H1 (cell line): ENCODE measurements at regions not wholly inside any gene's neighbourhood (a gene's known extent, or its start where the extent isn't known, plus 50 kb on each side); places are given as distances from the start of the nearest gene placed in this dataset.

Experiments used
- CTCF ChIA-PET: fragments of 300-600 bp; sonication (Branson Sonifier 250); formaldehyde crosslinking; loops from one replicate; lab custom pipeline; 2021; ENCODE audit not compliant: partially characterized antibody; lab: Charles Lee
- POLR2A ChIA-PET: fragments of 300-600 bp; sonication (Branson Sonifier 250); formaldehyde crosslinking; loops from one replicate; lab custom pipeline; 2021; ENCODE audit warnings: inconsistent platforms; ENCODE audit not compliant: partially characterized antibody; lab: Charles Lee
- DNase-seq, 2 experiments: peaks; one replicate each; pipeline versions ENCODE4 v3.0.0 to v3.0.0-alpha.2; 2010 to 2022; ENCODE audit warnings: low spot score in 2 of 2, low read depth in 1 of 2, mixed read lengths in 1 of 2
- FAIRE-seq: peaks from 2 replicates; lab custom pipeline; 2011; peaks lifted over from hg19 to GRCh38; lab: Jason Lieb, UNC
- H2AFZ ChIP-seq: 2 replicates; pipeline ENCODE4 v1.8.1; 2012; ENCODE audit warnings: low read length, inconsistent platforms
- H2AK5ac ChIP-seq: 2 replicates; pipeline ENCODE4 v1.6.1; 2013; ENCODE audit warnings: low read depth, low read length
- H2BK120ac ChIP-seq: replicated peaks from 2 replicates; pipeline ENCODE3; 2013; ENCODE audit warnings: low read depth, low read length, inconsistent platforms
- H2BK12ac ChIP-seq: 2 replicates; pipeline ENCODE4 v1.6.1; 2013; ENCODE audit warnings: low read depth, low read length
- H2BK15ac ChIP-seq: 2 replicates; pipeline ENCODE4 v1.6.1; 2013; ENCODE audit warnings: low read length
- H2BK20ac ChIP-seq: 2 replicates; pipeline ENCODE4 v1.6.1; 2013; ENCODE audit warnings: low read length
- H2BK5ac ChIP-seq: 2 replicates; pipeline ENCODE4 v1.6.1; 2013; ENCODE audit warnings: low read depth, low read length
- H3K14ac ChIP-seq: 2 replicates; pipeline ENCODE4 v1.6.1; 2013; ENCODE audit warnings: inconsistent platforms; ENCODE audit not compliant: insufficient read length
- H3K18ac ChIP-seq: 2 replicates; pipeline ENCODE4 v1.6.1; 2013; ENCODE audit warnings: low read length; ENCODE audit errors: extremely low read depth
- H3K23ac ChIP-seq: 2 replicates; pipeline ENCODE4 v1.6.1; 2013; ENCODE audit warnings: inconsistent platforms; ENCODE audit not compliant: insufficient read length
- H3K23me2 ChIP-seq: 2 replicates; pipeline ENCODE4 v1.6.1; 2013; ENCODE audit warnings: low read depth, low read length
- H3K27ac ChIP-seq: 2 replicates; pipeline ENCODE4 v1.6.1; 2011; ENCODE audit warnings: low read depth, low read length, inconsistent platforms
- H3K27me3 ChIP-seq, 4 experiments: replicated peaks in 1 of 4; 1 replicate in 1 of 4; 2 replicates in 3 of 4; pipeline versions ENCODE4 v1.6.1 to v1.8.1; 2011 to 2013; ENCODE audit warnings: low read length in 3 of 4, mild to moderate bottlenecking in 3 of 4, inconsistent platforms in 2 of 4, mixed read lengths in 2 of 4, moderate library complexity in 1 of 4; ENCODE audit not compliant: control insufficient read depth in 3 of 4, insufficient read depth in 3 of 4; ENCODE audit errors: extremely low read depth in 1 of 4
- H3K36me3 ChIP-seq, 4 experiments: 2 replicates each; pipeline versions ENCODE4 v1.6.1 to v1.8.1; 2011 to 2013; ENCODE audit warnings: mild to moderate bottlenecking in 4 of 4, low read length in 3 of 4, moderate library complexity in 2 of 4, control low read depth in 1 of 4, inconsistent platforms in 1 of 4; ENCODE audit not compliant: insufficient read depth in 4 of 4, control insufficient read depth in 2 of 4
- H3K4ac ChIP-seq: replicated peaks from 2 replicates; pipeline ENCODE3; 2013; ENCODE audit warnings: low read length, low read depth, mixed read lengths, inconsistent platforms; ENCODE audit not compliant: insufficient read length
- H3K4me1 ChIP-seq, 4 experiments: replicated peaks in 1 of 4; 1 replicate in 1 of 4; 2 replicates in 3 of 4; pipeline versions ENCODE4 v1.6.1 to v1.8.1; 2011 to 2013; ENCODE audit warnings: low read length in 3 of 4, inconsistent platforms in 2 of 4, mixed read lengths in 1 of 4; ENCODE audit not compliant: insufficient read depth in 4 of 4, control insufficient read depth in 3 of 4
- H3K4me2 ChIP-seq, 2 experiments: 2 replicates each; pipeline versions ENCODE4 v1.6.1 to v1.8.1; 2011 to 2013; ENCODE audit warnings: low read depth in 2 of 2, low read length in 2 of 2, control low read depth in 1 of 2, inconsistent platforms in 1 of 2, mild to moderate bottlenecking in 1 of 2; ENCODE audit not compliant: insufficient read depth in 1 of 2
- H3K4me3 ChIP-seq, 4 experiments: fragments of 200-600, 300-600 bp in 1 of 4; sonication (generic), shearing (Covaris generic), sonication (Bioruptor Twin) in 1 of 4; 2 replicates each; pipeline versions ENCODE4 v1.5.1 to v1.8.1; 2011 to 2016; ENCODE audit warnings: low read length in 4 of 4, low read depth in 3 of 4, control low read depth in 2 of 4, inconsistent platforms in 2 of 4, mild to moderate bottlenecking in 2 of 4, mixed read lengths in 1 of 4, moderate library complexity in 1 of 4; ENCODE audit not compliant: insufficient read depth in 2 of 4; ENCODE audit errors: extremely low read depth in 1 of 4
- H3K56ac ChIP-seq: replicated peaks from 2 replicates; pipeline ENCODE3; 2013; ENCODE audit warnings: low read depth, mild to moderate bottlenecking, mixed read lengths, low read length, inconsistent platforms; ENCODE audit not compliant: insufficient read length
- H3K79me1 ChIP-seq: 2 replicates; pipeline ENCODE4 v1.6.1; 2013; ENCODE audit warnings: low read depth, low read length, control low read depth
- H3K79me2 ChIP-seq, 2 experiments: 2 replicates each; pipeline versions ENCODE4 v1.6.1 to v1.8.1; 2012 to 2013; ENCODE audit warnings: low read length in 2 of 2, mild to moderate bottlenecking in 2 of 2, inconsistent platforms in 1 of 2; ENCODE audit not compliant: insufficient read depth in 2 of 2, control insufficient read depth in 1 of 2
- H3K9ac ChIP-seq, 4 experiments: replicated peaks in 1 of 4; 1 replicate in 1 of 4; 2 replicates in 3 of 4; pipeline versions ENCODE4 v1.6.1 to v1.8.1; 2011 to 2013; ENCODE audit warnings: low read depth in 3 of 4, low read length in 3 of 4, control low read depth in 2 of 4, mild to moderate bottlenecking in 2 of 4, moderate library complexity in 2 of 4, inconsistent platforms in 1 of 4; ENCODE audit errors: extremely low read depth in 1 of 4
- H3K9me3 ChIP-seq, 2 experiments: 2 replicates each; pipeline versions ENCODE4 v1.6.1 to v1.8.1; 2012 to 2013; ENCODE audit warnings: mild to moderate bottlenecking in 2 of 2, moderate library complexity in 2 of 2, control low read depth in 1 of 2, inconsistent platforms in 1 of 2, low read depth in 1 of 2, low read length in 1 of 2, mixed read lengths in 1 of 2; ENCODE audit not compliant: insufficient read depth in 2 of 2
- H4K20me1 ChIP-seq, 2 experiments: replicated peaks in 1 of 2; 2 replicates each; pipeline versions ENCODE3 to v1.8.1; 2011 to 2013; ENCODE audit warnings: inconsistent platforms in 2 of 2, low read length in 2 of 2, mild to moderate bottlenecking in 1 of 2; ENCODE audit not compliant: insufficient read depth in 2 of 2, control insufficient read depth in 1 of 2
- H4K5ac ChIP-seq: 2 replicates; pipeline ENCODE4 v1.6.1; 2013; ENCODE audit warnings: low read length, low read depth, mixed read lengths, inconsistent platforms; ENCODE audit not compliant: insufficient read length
- H4K8ac ChIP-seq: 2 replicates; pipeline ENCODE4 v1.8.0; 2013; ENCODE audit warnings: mild to moderate bottlenecking, moderate library complexity, low read length, inconsistent platforms; ENCODE audit not compliant: insufficient read depth; ENCODE audit errors: extremely low read depth
- H4K91ac ChIP-seq: replicated peaks from 2 replicates; pipeline ENCODE3; 2013; ENCODE audit warnings: low read length, mixed read lengths, inconsistent platforms; ENCODE audit not compliant: insufficient read length
- RAD21 ChIP-seq, 2 experiments: IDR thresholded peaks in 1 of 2; conservative IDR thresholded peaks in 1 of 2; 2 replicates each; pipeline ENCODE4 v1.6.1; 2011; ENCODE audit warnings: low read depth in 2 of 2, low read length in 2 of 2, improper control_type of control experiment in 1 of 2, inconsistent platforms in 1 of 2, mild to moderate bottlenecking in 1 of 2, moderate library complexity in 1 of 2
- RBBP5 ChIP-seq: IDR thresholded peaks from 2 replicates; pipeline ENCODE4 v1.7.1; 2012; ENCODE audit warnings: low read depth, mild to moderate bottlenecking, inconsistent platforms, low read length, moderate library complexity, borderline replicate concordance
- WGBS, 2 experiments: shearing (Covaris generic) in 1 of 2; methylation state at CpG; one replicate each; pipeline versions ENCODE4 v1.1.6 to v1.1.7; 2013 to 2015; ENCODE audit warnings: low lambda C conversion rate in 2 of 2, mixed read lengths in 2 of 2, inconsistent platforms in 1 of 2, low coverage in 1 of 2, missing lambda C conversion rate in 1 of 2; ENCODE audit not compliant: insufficient replicate concordance in 2 of 2, insufficient coverage in 1 of 2, insufficient read length in 1 of 2; ENCODE audit errors: extremely low coverage in 1 of 2, missing lambda C conversion rate in 1 of 2; 5-methylcytosine and 5-hydroxymethylcytosine counted together
- TF ChIP-seq, protein P1 (sequence below), 3 experiments: IDR thresholded peaks; 1 replicate in 2 of 3; 2 replicates in 1 of 3; pipeline versions ENCODE4 v1.5.1 to v1.6.1; 2011; ENCODE audit warnings: low read length in 3 of 3, mild to moderate bottlenecking in 3 of 3, inconsistent platforms in 2 of 3, low read depth in 1 of 3, moderate library complexity in 1 of 3; ENCODE audit not compliant: insufficient read depth in 1 of 3; ENCODE audit errors: control extremely low read depth in 1 of 3

DNA sequence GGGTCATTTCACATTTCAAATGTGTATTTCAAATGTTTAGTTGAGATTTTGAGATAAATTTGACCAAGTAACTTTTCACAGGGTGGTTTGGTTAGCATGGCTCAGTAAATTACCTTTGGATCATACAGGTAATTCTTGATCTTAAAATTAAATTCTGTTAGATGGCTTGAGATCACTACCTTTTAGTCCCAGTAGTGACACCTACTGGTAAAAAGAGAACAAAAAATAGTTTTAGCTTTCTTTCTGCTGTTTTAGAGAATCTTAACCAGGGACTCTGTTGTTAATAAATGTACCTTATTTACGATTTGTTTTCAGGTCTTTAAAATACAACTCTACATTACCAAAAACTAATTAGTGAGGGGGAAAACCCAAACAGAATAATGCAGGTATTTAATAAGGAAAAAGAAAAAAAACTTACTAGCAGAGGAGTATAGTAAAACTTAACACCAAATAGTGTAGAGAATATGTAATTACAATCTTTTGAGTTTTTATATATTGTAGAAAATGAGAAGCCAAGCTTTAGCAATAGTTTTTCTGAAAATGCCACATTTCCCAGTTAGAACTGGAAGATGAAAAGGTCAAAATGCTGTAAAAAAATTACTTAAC lies 620.3 kb upstream of the AGTR1 start:
- FAIRE-seq (no peak), DNase-seq (no peak)
- Histone ChIP-seq H3K14ac (no peak overlapping the region), H3K36me3 (no peaks in the 10 kb centered on the region), H2BK120ac (no peak overlapping the region), H3K9ac (no peak overlapping the region), H2BK12ac (no peak overlapping the region), H4K91ac (no peak overlapping the region), H2BK15ac (no peak overlapping the region), H3K23me2 (no peaks in the 10 kb centered on the region), H3K23ac (no peak overlapping the region), H3K4me3 (no peak overlapping the region), H3K4me1 (no peaks in the 10 kb centered on the region; a peak in 1 of 7 replicates), H3K79me2 (no peaks in the 10 kb centered on the region), H3K79me1 (no peaks in the 10 kb centered on the region), H4K8ac (no peak overlapping the region), H2BK5ac (no peak overlapping the region), H3K9me3 (no peaks in the 10 kb centered on the region), H3K27me3 (no peaks in the 10 kb centered on the region), H2BK20ac (no peak overlapping the region), H2AK5ac (no peak overlapping the region), H3K27ac (no peak overlapping the region), H4K5ac (no peak overlapping the region), H3K18ac (no peak overlapping the region), H3K4ac (no peak overlapping the region), H3K56ac (no peak overlapping the region), H4K20me1 (no peaks in the 10 kb centered on the region), H3K4me2 (no peak overlapping the region), H2AFZ (no peak overlapping the region)
- ChIA-PET POLR2A (no interaction called here), CTCF (interaction anchor here (0.6 to 3.7 kb wide), 27 partner anchors 11 to 694 kb away, joined by 3 to 26 read pairs (median 3); no protein-coding TSS in a partner anchor)
- 38% methylated on average over 1 of the region's 1 CpG; no CpG with 5 or more reads in 1 of the 2 experiments for WGBS, 2 experiments
- TF ChIP-seq RAD21 (IDR thresholded peaks at IDR 0.05 in 1 of 2, conservative IDR thresholded peaks at IDR 0.05 in 1 of 2; ENCODE audit: low read depth in 2 of 2, low read length in 2 of 2) (peak; percentile 35 to 53), RBBP5 (no peak)
- TF ChIP-seq, protein P1, sequence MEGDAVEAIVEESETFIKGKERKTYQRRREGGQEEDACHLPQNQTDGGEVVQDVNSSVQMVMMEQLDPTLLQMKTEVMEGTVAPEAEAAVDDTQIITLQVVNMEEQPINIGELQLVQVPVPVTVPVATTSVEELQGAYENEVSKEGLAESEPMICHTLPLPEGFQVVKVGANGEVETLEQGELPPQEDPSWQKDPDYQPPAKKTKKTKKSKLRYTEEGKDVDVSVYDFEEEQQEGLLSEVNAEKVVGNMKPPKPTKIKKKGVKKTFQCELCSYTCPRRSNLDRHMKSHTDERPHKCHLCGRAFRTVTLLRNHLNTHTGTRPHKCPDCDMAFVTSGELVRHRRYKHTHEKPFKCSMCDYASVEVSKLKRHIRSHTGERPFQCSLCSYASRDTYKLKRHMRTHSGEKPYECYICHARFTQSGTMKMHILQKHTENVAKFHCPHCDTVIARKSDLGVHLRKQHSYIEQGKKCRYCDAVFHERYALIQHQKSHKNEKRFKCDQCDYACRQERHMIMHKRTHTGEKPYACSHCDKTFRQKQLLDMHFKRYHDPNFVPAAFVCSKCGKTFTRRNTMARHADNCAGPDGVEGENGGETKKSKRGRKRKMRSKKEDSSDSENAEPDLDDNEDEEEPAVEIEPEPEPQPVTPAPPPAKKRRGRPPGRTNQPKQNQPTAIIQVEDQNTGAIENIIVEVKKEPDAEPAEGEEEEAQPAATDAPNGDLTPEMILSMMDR (IDR thresholded peaks at IDR 0.05; ENCODE audit: control extremely low read depth in 1 of 3, insufficient read depth in 1 of 3, low read depth in 1 of 3, low read length in 3 of 3): peak in 2 of 3 experiments; percentile 29 to 39; a peak in 2 of 4 replicates
